IgD-negative memory B cell (primary cell): ENCODE measurements at regions not wholly inside any gene's neighbourhood (a gene's known extent, or its start where the extent isn't known, plus 50 kb on each side); places are given as distances from the start of the nearest gene placed in this dataset.

Experiments
- H3K27ac Mint-ChIP-seq, 3 donors: one replicate each; pipeline ENCODE4 v1.8.0; 2020 to 2022; ENCODE audit warnings: mild to moderate bottlenecking in 3 of 3, mixed read lengths in 3 of 3, moderate library complexity in 1 of 3
- H3K27me3 Mint-ChIP-seq: one replicate; pipeline ENCODE4 v1.8.0; 2021; ENCODE audit warnings: mixed read lengths
- H3K36me3 Mint-ChIP-seq: one replicate; pipeline ENCODE4 v1.8.0; 2020; ENCODE audit warnings: mild to moderate bottlenecking, mixed read lengths
- H3K4me1 Mint-ChIP-seq, 3 donors: one replicate each; pipeline ENCODE4 v1.8.0; 2020 to 2022; ENCODE audit warnings: mixed read lengths in 3 of 3, mild to moderate bottlenecking in 1 of 3
- H3K4me3 Mint-ChIP-seq, 4 donors: one replicate each; pipeline ENCODE4 v1.8.0; 2020 to 2022; ENCODE audit warnings: mild to moderate bottlenecking in 4 of 4, mixed read lengths in 4 of 4, moderate library complexity in 3 of 4
- H3K9me3 Mint-ChIP-seq, 3 donors: one replicate each; pipeline ENCODE4 v1.8.0; 2020 to 2021; ENCODE audit warnings: mixed read lengths in 3 of 3, mild to moderate bottlenecking in 1 of 3

DNA sequence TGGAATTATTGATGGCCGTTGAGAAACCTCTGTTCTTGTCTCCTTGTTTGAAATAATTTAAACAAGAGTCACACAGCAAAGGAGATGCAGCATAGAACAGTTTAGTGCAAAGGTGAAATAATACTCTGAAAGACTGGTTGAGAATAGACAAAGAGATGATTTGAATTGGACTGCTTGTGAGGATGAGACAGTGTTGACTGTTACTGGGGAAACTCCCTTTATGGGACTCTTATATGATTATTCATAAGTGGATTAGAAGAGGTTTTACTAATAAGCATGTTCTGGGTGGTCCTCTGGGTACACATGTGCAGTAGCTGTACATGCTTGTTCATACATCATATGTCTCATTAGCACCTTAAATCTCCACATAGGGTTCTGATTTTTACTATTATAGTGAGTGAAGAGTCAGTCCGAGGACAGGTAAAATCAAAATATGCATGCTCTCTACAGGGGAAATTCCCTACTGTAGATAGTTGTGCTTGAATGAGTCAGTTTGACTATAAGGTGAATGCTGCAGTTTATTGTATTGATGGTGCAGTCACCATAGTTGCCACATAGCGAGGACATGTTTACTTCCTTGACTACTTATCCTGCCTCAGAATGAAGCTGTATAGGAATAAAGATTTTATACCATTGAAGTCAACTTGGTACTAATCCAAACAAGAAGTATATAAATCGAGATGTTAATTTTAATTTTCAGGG lies 498.7 kb downstream of the CNTN6 start:
- no peaks in the 10 kb centered on the region for H3K4me1 Mint-ChIP-seq
- peaks cover 2 to 30% (median 5%) of the 10 kb centered on the region in 3 donors for H3K9me3 Mint-ChIP-seq

DNA sequence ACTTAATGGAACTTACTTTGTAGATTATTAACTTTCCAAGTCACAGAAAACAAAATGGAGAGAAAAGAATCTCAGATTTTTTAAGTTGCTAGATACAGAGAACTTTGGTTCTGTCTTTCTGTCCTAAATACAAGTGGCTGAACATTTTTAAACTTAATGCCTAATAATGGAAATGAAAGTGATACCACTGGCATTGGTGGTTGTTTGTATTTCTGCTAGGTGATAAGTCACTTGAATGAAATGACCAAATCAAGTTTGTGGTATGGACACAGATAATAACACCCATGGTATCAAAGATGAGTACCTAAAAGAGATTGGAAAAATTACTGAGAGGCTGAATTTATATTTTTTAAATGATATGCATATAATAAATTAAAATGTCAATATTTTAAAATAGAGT lies 502.1 kb downstream of the CNTN6 start:
- peaks cover 0 to 17% (median 5%) of the 10 kb centered on the region in 3 donors for H3K9me3 Mint-ChIP-seq
- no peak overlapping the region for H3K4me3 Mint-ChIP-seq
- H3K36me3 Mint-ChIP-seq: no peaks in the 10 kb centered on the region
- no peak overlapping the region for H3K27ac Mint-ChIP-seq
- no peaks in the 10 kb centered on the region for H3K27me3 Mint-ChIP-seq
- H3K4me1 Mint-ChIP-seq: no peaks in the 10 kb centered on the region

More for the DNA sequence above, 498.7 kb downstream of the CNTN6 start:
- H3K27me3 Mint-ChIP-seq: no peaks in the 10 kb centered on the region
- H3K36me3 Mint-ChIP-seq: no peaks in the 10 kb centered on the region
- H3K4me3 Mint-ChIP-seq: no peak overlapping the region
- H3K27ac Mint-ChIP-seq: no peak overlapping the region

DNA sequence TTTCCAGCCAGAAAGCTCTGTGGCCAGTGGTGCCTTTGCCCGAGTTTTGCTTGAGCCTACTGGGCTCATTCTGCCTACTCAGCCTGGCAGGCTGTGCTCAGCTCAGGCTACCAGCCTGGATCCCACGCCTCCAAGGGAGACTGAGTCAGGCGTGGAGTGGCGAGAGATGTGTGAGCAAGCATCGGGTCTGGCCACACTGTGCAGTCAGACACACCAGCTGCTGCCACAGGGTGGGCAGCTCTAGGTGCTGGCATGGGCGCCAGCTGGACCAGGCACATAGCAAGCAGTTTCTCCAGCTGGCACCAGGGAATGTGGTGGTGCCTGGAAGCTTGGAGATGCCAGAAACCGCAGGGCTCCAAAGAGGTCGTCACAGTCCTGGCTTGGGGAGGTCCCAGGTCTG lies 498.5 kb upstream of the CNTN4 start:
- no peaks in the 10 kb centered on the region for H3K4me1 Mint-ChIP-seq
- H3K4me3 Mint-ChIP-seq: no peak overlapping the region
- H3K27ac Mint-ChIP-seq: no peak overlapping the region
- H3K9me3 Mint-ChIP-seq: peaks cover 0 to 4% (median 0%) of the 10 kb centered on the region in 3 donors
- H3K27me3 Mint-ChIP-seq: no peaks in the 10 kb centered on the region
- no peaks in the 10 kb centered on the region for H3K36me3 Mint-ChIP-seq

DNA sequence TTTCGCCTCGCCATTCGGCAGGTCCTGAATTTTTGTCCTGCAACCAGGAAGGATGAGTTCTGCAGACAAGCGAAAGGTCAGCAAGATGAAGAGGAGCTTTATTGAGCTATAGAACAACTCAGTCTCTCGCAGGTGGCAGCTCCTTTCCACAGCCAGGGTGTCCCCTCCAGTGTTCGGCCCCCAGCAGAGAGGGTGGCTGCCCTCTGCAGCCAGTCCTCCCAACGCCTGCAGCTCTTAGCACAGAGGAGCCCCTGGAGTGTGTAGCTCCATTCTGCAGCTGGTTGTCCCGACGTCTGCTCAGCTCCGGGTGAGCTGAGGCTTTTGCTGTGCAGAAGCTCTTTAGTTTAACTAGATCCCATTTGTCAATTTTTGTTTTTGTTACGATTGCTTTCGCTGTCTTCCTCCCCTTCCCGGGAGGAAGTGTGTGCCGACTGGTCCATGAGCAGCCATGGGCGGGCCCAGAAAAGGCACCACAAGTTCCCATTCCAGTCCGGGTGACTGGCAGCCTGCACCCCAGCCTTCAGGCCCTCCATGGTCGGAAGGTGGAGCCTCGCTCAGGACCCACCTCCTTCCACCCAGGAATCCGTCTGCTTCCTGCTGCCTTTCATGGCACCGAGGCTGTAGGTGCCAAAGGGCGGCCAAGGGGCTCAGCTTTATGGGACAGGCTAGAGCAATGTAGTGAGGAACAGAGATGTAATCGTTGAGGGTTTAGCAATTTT lies 497.8 kb upstream of the CNTN4 start:
- H3K9me3 Mint-ChIP-seq: peaks cover 0 to 4% (median 0%) of the 10 kb centered on the region in 3 donors
- no peaks in the 10 kb centered on the region for H3K4me1 Mint-ChIP-seq
- no peaks in the 10 kb centered on the region for H3K36me3 Mint-ChIP-seq
- H3K4me3 Mint-ChIP-seq: no peak overlapping the region
- H3K27me3 Mint-ChIP-seq: no peaks in the 10 kb centered on the region
- H3K27ac Mint-ChIP-seq: no peak overlapping the region

GRCh38 chr3:1609416-1609815 lies 489.2 kb upstream of the CNTN4 start:
- H3K4me1 Mint-ChIP-seq: no peaks in the 10 kb centered on the region
- H3K36me3 Mint-ChIP-seq: no peaks in the 10 kb centered on the region
- peaks cover 0 to 2% (median 0%) of the 10 kb centered on the region in 3 donors for H3K9me3 Mint-ChIP-seq
- H3K27me3 Mint-ChIP-seq: no peaks in the 10 kb centered on the region
- no peak overlapping the region for H3K4me3 Mint-ChIP-seq
- H3K27ac Mint-ChIP-seq: no peak overlapping the region

DNA sequence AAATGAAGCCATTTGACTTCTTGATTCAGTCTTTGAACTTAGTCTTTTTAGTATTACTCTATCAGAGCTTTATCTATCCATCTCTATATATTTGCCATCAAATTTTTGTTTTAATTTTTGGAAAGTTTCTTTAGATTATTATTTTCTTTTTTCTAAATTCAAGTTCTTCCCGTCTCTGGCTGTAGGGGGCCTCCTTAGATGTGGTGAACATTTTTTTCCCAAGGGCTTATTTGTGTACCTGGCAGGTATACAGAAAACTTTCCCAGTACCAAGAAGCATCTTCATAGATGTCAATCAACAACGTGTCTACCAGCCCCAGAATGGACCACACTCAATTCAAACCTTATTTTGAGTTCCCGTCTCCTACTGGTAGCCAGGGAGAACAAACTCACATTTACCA lies 486.8 kb upstream of the CNTN4 start:
- Mint-ChIP-seq H3K4me3 (no peak overlapping the region), H3K27ac (no peak overlapping the region), H3K4me1 (no peaks in the 10 kb centered on the region)

DNA sequence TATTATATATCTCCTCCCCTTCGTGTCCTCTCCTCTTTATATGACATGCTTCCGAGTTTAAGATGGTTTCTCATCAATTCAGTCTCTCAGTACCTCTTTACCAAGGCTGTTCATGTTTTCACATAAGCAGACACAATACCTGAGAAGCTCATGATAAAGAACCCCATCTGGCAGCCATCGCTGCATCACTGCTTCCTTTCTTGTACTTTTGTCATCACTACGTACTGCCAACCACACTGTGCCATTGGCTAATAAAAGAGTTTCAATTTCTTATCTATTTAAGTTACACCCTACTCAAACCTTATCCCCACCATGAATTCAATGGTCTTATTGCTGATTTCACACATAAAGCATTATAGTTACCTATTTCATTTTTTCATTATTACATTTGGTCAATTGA lies 484.7 kb upstream of the CNTN4 start:
- H3K4me3 Mint-ChIP-seq: no peak overlapping the region
- H3K36me3 Mint-ChIP-seq: no peaks in the 10 kb centered on the region
- H3K27me3 Mint-ChIP-seq: no peaks in the 10 kb centered on the region
- H3K9me3 Mint-ChIP-seq: peaks cover 0 to 2% (median 0%) of the 10 kb centered on the region in 3 donors
- H3K4me1 Mint-ChIP-seq: peaks cover 0 to 2% (median 0%) of the 10 kb centered on the region in 3 donors
- H3K27ac Mint-ChIP-seq: no peak overlapping the region

More for the DNA sequence above, 486.8 kb upstream of the CNTN4 start:
- H3K36me3 Mint-ChIP-seq: no peaks in the 10 kb centered on the region
- no peaks in the 10 kb centered on the region for H3K27me3 Mint-ChIP-seq
- peaks cover 0 to 2% (median 0%) of the 10 kb centered on the region in 3 donors for H3K9me3 Mint-ChIP-seq

- Mint-ChIP-seq H3K9me3 (peaks cover 0 to 4% (median 0%) of the 10 kb centered on the region in 3 donors), H3K4me3 (no peak overlapping the region), H3K36me3 (no peaks in the 10 kb centered on the region), H3K27me3 (no peaks in the 10 kb centered on the region), H3K4me1 (peaks cover 0 to 2% (median 0%) of the 10 kb centered on the region in 3 donors), H3K27ac (no peak overlapping the region)
These were observed 481.9 kb upstream of the CNTN4 start for GRCh38 chr3:1616744-1617143.

- Mint-ChIP-seq H3K36me3 (no peaks in the 10 kb centered on the region), H3K4me3 (no peak overlapping the region), H3K9me3 (peaks cover 0 to 2% (median 0%) of the 10 kb centered on the region in 3 donors), H3K27ac (no peak overlapping the region), H3K27me3 (no peaks in the 10 kb centered on the region), H3K4me1 (no peaks in the 10 kb centered on the region)
These were observed 474.8 kb upstream of the CNTN4 start for GRCh38 chr3:1623896-1624295.

DNA sequence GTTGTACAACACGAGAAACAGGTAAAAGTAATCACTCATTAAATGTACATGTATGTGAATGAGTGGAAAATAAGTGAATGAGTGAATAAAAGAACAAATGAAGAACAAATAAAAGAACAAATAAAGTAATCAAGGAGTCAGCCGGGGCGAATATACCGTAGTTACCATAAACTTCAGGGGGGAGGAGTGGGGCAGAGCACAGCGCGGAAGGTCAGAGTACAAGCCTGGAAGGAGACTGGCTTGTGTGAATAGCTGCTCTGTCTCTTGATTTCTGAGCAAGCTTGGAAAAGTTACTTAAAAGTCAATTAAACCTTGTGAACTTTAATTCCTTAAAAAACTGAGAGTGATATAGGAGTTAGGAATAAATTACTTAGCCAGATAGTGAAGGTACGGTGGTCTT lies 466.5 kb upstream of the CNTN4 start:
- no peaks in the 10 kb centered on the region for H3K27me3 Mint-ChIP-seq
- H3K4me1 Mint-ChIP-seq: peaks cover 0 to 1% (median 0%) of the 10 kb centered on the region in 3 donors
- H3K36me3 Mint-ChIP-seq: no peaks in the 10 kb centered on the region
- H3K9me3 Mint-ChIP-seq: peaks cover 0 to 3% (median 2%) of the 10 kb centered on the region in 3 donors
- no peak overlapping the region for H3K4me3 Mint-ChIP-seq
- no peak overlapping the region for H3K27ac Mint-ChIP-seq

DNA sequence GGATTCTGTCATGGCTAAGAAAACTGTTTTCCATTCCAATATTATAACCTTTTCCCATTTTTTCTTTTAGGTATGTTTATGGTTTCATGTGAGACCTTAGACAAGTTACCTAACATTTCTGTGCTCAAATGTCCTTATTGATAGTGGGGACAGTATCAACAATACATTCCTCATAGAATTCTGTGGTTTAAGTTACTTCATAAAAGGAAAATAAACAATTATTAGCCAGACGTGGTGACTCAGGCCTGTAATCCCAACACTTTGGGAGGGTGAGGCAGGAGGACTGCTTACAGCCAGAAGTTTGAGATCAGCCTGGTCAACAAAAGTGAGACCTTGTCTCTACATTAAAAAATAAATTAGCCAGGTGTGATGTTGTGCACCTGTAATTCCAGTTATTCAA lies 436.8 kb upstream of the CNTN4 start:
- Mint-ChIP-seq H3K36me3 (peaks cover 1% of the 10 kb centered on the region), H3K27ac (no peak overlapping the region)

DNA sequence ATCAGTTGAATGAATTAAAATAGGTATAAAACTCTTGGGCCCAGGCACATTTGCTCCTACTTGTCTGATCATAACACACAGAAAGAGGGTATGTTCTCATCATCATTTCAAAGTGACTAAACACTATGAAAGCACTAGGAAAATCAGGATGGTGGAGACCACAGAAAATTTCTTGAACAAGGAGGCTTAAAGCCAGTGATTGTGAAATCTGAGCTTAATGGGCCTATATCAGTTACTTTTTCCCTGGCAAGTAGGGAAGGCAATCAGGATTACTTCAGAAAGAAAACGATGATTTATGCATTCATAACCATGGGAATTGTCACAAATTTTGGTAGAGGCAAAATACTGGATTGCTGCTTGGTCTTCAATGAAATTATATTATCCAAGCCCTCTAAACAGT lies 434.4 kb upstream of the CNTN4 start:
- H3K27me3 Mint-ChIP-seq: no peaks in the 10 kb centered on the region

More for the DNA sequence above, 436.8 kb upstream of the CNTN4 start:
- no peaks in the 10 kb centered on the region for H3K27me3 Mint-ChIP-seq
- no peaks in the 10 kb centered on the region for H3K4me1 Mint-ChIP-seq
- peaks cover 0 to 3% (median 3%) of the 10 kb centered on the region in 3 donors for H3K9me3 Mint-ChIP-seq
- H3K4me3 Mint-ChIP-seq: no peak overlapping the region

GRCh38 chr3:1666865-1667264 lies 431.8 kb upstream of the CNTN4 start:
- Mint-ChIP-seq H3K36me3 (peaks cover 1% of the 10 kb centered on the region), H3K9me3 (peaks cover 0 to 5% (median 3%) of the 10 kb centered on the region in 3 donors), H3K27ac (no peak overlapping the region), H3K27me3 (no peaks in the 10 kb centered on the region), H3K4me3 (no peak overlapping the region), H3K4me1 (no peaks in the 10 kb centered on the region)

More for the DNA sequence above, 434.4 kb upstream of the CNTN4 start:
- no peaks in the 10 kb centered on the region for H3K4me1 Mint-ChIP-seq
- no peak overlapping the region for H3K4me3 Mint-ChIP-seq
- peaks cover 1% of the 10 kb centered on the region for H3K36me3 Mint-ChIP-seq
- peaks cover 0 to 5% (median 3%) of the 10 kb centered on the region in 3 donors for H3K9me3 Mint-ChIP-seq
- no peak overlapping the region for H3K27ac Mint-ChIP-seq

DNA sequence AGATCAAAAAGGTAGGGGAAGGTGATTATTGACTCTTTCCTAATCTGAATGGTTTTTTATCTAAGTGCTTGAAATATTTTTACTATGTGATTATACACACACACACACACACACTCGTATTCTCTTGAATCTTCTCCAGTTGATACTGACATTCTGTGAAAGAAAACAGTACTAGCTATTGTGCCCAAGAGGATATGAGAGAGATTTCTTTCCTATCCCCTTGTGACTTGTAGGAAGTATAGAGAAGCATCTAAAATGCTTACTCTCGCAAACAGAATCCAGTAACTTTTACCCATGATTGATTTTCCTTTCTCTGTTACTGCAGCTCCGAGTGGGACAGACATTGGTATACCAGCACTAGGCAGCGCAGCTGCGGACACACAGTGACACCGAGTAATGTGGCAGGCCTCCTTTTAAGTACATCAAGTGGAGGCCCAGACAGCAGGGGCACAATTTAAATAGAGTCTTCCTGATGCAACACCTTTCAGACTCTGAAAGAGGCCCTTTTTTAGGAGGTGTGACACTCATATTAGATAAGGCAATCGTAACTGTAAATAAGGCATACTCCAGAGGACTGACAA lies 421.0 kb upstream of the CNTN4 start:
- Mint-ChIP-seq H3K4me1 (no peaks in the 10 kb centered on the region), H3K27me3 (no peaks in the 10 kb centered on the region), H3K9me3 (peaks cover 0 to 10% (median 3%) of the 10 kb centered on the region in 3 donors), H3K4me3 (no peak overlapping the region), H3K27ac (no peak overlapping the region), H3K36me3 (peaks cover 2% of the 10 kb centered on the region)

DNA sequence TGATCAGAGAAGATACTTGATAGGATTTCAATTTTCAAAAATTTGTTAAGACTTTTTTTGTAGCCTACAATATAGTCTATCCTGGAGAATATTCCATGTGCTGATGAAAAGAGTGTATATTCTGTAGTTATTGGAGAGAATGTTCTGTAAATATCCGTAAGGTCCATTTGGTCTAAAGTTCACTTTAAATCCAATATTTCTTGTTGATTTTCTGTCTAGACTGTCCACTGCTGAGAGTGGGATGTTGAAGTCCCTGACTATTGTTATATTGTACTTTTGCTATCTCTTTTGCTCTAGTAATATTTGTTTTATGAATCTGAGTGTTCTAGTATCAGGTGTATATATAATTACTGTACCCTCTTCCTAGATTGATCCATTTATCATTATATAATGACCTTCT lies 406.2 kb upstream of the CNTN4 start:
- Mint-ChIP-seq H3K27ac (no peak overlapping the region), H3K4me1 (no peaks in the 10 kb centered on the region), H3K9me3 (peaks cover 0 to 8% (median 5%) of the 10 kb centered on the region in 3 donors), H3K36me3 (no peaks in the 10 kb centered on the region), H3K27me3 (no peaks in the 10 kb centered on the region), H3K4me3 (no peak overlapping the region)
